LNCAP (cell line): ENCODE measurements at regions not wholly inside any gene's neighbourhood (a gene's known extent, or its start where the extent isn't known, plus 50 kb on each side); places are given as distances from the start of the nearest gene placed in this dataset.

ENCODE experiments used
- TF ChIP-seq, protein P1 (sequence below): fragments of 450-650 bp; IDR thresholded peaks from 2 replicates; pipeline ENCODE4 v1.5.1; 2017; ENCODE audit warnings: mild to moderate bottlenecking

DNA sequence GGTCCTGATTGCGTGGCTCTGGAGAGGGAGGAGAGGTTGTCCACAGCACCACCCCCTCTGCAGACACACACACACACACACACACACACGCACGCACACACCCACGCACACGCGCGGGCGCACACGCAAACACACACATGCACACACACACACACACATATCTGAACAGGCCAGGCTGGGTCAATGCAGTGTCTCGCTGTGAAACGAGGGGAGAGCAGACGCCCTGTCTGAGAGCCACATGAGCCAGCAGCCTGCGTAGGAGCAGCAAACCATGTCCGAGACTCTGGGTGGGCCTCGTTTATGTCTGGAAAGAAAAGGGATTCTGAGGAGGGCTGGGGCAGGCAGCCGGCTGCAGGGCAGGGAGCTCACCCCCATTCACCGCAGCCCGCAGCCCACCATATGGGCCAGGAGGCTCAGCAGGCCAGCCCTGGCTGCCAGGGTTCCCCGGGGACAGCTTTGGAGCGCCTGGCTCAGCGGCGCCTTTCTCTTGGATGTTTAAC, 93.3 kb upstream of the TNRC6C start:
- TF ChIP-seq, protein P1, sequence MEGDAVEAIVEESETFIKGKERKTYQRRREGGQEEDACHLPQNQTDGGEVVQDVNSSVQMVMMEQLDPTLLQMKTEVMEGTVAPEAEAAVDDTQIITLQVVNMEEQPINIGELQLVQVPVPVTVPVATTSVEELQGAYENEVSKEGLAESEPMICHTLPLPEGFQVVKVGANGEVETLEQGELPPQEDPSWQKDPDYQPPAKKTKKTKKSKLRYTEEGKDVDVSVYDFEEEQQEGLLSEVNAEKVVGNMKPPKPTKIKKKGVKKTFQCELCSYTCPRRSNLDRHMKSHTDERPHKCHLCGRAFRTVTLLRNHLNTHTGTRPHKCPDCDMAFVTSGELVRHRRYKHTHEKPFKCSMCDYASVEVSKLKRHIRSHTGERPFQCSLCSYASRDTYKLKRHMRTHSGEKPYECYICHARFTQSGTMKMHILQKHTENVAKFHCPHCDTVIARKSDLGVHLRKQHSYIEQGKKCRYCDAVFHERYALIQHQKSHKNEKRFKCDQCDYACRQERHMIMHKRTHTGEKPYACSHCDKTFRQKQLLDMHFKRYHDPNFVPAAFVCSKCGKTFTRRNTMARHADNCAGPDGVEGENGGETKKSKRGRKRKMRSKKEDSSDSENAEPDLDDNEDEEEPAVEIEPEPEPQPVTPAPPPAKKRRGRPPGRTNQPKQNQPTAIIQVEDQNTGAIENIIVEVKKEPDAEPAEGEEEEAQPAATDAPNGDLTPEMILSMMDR = no peak

DNA sequence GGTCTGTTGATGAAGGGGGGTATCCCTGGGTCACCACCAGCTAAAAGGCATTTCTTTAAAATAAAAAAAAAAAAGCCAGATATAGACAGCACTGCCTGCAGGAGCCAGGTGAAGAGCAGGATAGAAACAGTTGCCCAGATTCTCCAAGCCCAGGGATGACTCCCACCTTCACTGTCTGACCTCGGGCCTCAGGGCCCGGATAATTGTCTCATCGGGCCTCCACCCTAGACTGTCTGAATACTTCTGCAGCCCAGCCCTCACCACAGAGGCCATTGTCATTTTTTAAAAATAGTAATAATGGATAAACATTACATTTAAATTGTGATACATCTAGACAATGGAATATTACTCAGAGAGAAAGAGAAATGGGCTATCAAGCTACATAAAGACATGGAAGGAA, 92.8 kb upstream of the TNRC6C start:
- TF ChIP-seq, protein P1 = no peak

DNA sequence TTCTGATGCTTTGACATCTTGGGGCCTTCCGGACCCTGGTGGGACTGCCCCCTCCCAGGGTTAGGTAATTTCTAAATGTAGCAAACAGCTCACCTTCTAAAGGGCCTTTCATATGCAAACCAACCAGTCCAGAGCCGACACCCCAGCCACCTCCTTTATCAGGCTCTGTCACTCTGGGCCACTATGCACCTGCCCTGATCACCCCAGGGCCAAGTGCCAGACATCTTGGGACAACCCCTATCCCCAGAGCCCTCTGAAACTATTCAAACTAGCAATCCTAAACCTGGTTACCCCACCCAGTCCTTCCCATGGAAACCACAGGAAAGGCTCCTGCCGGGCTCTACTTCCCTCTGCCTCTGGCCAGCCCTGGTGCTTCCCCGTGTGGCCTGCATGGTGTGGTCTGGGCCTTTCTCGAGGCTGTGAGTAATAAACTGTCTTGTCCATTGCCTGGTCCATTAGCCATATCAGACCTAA, 91.2 kb upstream of the TNRC6C start:
- TF ChIP-seq, protein P1 = no peak

DNA sequence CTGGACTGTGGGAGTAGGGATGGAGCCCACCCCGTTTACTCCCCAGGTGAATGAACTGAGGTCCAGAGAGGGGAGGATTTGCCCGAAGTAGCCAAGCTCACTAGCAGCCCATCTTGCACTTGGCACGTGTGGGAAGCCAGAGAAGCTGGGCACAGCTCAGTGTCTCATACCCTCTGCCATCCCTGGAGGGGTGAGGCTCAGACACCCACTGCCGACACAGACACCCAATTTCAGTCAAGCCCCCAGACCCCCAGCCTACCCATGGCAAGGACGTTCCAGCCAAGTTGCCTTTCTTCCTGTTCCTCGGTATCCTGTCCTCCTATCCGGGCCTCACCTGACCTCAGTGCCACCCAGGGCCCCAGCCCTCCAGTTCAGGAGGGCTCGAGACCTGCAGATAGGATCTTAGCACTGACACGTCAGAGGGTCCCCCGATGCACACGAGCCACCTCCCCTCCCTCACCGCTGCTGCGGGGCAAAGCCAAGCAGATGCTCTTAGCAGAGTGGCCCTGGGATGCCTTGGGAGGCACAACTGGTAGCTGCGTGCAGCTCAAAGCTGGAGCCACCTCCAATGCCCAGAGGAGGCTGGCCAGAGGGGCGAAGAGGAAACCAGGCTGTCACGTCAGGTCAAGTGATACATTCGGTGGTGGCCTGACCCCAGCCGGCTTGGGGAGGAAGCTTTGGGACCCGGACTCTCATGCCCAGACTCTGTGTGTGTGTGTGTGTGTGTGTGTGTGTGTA, 90.4 kb upstream of the TNRC6C start:
- TF ChIP-seq, protein P1 = no peak

DNA sequence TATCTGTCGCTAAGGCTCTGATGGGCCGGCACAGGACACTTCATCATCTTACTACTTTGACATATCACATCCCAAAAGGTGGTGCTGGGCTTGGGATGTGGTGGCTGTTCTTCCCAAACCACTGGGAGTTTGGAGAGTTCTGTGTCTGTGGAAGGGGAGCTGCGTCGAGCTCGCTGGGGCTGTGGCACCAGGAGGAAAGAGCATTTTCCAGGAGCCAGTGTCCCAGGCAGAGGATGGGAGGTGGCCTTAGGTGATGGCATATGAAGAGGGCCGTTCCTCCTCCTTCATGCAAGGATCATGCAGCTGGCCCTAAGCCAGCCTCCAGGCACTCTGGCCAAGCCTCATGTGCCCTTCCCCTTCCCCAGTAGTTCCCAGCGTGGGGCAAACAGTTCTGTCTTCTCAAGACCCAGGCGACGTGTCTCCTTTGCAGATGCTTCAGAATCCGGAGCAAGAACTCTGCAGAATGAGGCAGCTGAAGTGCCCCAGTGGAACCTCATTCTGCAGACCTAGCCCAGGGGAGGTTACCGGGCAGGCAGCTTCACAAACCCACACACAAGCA, 89.4 kb upstream of the TNRC6C start:
- TF ChIP-seq, protein P1 = no peak

DNA sequence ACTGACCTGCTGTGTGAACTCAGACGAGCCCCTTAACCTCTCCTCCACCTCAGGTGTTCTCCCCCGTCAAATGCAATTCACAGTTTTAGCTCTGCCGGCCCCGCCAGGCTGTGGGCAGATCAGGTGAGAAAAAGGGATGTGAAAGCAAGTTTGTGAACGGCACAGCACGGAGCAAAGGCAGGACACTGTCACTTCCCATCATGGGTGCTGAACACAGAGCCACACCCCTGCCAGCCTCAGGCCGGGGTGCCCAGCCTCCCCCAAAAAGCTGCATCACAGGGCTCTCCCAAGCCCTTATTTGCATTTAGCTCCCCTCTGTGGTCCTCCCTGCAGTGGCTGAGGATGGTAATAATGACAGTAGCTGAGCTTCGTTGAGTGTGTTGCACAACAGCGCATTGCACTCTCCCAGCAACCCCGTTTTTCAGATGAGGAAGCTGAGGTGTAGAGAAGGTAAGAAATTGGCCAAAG, 88.8 kb upstream of the TNRC6C start:
- TF ChIP-seq, protein P1 = no peak

DNA sequence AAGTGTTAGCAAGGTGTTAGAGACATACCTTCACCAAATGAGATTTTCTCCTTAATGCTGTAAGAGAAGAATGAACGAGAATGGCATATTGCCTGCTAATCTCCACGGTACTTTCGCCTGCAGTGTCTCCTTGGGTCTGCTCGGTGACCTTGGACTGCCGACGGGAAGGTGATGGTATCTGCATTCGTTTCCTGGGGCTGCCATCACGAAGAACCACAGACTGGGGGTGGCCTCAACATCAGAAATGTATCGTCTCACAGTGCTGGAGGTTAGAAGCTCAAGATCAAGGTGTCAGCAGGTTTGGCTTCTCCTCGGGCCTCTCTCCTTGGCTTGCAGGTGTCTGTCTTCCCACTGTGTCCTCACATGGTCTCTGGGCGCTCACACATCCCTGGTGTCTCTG, 86.3 kb upstream of the TNRC6C start:
- TF ChIP-seq, protein P1 = no peak
